ENCODE measurements at regions not wholly inside any gene's neighbourhood (a gene's known extent, or its start where the extent isn't known, plus 50 kb on each side); places are given as distances from the start of the nearest gene placed in this dataset.

DNA sequence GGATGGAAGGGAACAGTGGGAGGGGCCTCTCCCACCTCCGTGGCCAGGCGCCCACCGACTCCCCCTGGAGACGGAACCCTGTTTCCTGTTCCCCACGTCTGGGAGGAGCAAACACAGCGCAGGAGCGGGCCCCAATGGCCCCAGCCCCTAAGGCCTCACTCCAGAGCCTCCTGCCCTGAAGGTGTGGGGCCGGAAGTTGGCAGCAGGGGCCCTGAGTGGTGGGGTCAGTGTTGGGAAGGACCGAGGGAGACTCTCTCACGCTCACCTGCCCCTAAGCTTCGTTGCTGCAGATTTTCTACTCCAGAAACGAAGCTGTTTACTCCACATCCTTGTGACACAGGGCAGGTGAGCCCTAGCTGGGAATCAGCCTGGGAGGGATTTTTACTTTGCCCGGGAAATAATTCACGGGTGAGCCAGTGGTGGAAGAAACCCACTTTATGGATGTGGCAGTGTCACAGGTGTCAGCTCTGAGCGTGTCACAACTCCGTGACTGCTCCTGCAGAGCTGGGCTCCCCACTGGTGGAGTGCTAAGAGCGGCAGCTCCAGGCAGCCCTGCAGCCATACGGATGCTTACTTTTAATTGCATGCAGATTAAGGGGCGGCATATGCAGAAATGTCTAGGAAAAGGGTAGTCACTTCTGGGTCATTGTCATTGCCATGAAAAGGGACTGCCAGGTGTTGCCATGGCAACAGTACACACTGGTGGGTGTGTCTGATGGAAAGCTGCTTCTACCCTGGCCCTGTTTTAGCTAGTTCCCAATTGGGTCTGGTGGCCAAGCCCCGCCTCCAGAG is 77.5 kb upstream of the OLFM1 start:
- no peak for ATAC-seq

DNA sequence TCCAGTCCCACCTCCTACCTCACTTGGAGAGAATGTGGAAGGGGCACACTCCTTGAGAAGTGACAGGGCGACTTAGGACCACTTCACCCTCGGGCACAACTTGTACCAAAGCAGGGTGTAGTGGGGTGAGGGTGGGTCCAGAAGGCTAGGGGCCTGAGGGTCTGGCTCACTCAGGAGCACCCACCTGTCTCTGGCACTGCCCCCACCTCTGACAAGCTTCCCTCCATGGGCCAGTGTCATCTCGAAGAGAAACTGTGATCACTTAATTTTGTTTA is 76.9 kb upstream of the OLFM1 start:
- ATAC-seq, result no peak

DNA sequence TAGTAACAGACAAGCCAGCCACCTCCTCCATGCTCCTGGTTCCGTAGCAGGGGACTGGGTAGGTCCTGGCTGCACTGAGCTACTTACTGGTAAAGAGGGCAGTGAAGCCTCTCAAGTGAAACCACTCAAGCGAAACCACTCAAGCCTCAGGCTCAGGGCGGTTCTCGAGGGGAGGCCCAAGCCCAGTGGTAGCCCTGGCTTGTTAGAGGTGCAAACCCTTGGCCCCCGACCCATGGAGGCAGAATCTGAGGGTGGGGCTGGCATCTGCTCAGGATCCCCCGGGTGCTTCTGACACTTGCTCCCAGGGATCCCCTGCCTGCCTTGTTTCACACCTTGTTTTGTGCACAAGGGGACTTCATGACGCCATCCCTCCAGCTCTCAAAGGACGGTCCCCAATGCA is 76.5 kb upstream of the OLFM1 start:
- ATAC-seq, result no peak

DNA sequence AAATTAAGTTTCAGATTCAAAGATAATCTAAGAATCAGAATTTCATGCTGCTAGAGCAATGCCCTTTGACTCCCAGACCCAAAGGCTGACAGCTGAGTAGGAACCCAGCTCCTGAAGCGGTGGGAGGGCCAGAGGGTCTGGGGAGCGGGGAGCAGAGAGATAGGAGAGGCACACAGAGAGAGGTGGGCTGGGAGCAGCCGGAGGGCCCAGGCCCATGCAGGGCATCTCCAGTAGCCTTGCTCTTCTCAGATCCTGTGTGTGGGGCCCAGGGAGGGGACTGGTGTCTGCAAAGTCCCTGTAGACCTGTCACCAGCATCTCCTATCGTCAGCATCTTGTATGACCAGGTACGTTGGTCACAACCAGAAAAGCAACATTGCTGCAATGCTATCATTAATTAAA is 75.3 kb upstream of the OLFM1 start:
- no peak for ATAC-seq

DNA sequence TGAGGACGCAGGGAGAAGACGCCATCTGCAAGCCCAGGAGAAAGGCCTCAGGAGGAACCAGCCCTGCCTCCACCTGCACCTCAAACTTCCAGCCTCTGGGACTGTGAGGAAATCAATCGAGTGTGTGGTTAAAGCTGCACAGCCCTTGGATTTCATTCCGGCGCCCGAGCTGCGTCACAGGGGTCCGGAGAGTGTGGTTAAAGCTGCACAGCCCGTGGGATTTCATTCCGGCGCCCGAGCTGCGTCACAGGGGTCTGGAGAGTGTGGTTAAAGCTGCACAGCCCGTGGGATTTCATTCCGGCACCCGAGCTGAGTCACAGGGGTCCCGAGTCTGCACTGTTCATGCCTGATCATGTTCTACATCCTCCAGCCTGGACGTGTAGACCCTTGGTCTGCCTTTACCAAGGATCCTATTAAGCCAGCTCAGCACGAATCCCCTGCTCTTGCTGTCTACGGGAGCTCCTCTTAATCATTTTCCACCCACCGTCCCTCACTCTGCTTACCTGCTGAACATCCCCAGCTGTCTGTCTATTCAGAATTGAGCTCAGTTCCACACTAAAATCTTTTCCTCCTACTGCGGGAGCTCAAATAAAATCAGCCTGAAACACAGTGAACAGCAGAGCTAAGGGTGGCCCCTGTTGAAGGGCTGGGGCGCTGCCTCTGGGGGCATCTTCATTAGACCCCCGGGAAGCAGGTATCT is 73.0 kb upstream of the OLFM1 start:
- ATAC-seq, result no peak

DNA sequence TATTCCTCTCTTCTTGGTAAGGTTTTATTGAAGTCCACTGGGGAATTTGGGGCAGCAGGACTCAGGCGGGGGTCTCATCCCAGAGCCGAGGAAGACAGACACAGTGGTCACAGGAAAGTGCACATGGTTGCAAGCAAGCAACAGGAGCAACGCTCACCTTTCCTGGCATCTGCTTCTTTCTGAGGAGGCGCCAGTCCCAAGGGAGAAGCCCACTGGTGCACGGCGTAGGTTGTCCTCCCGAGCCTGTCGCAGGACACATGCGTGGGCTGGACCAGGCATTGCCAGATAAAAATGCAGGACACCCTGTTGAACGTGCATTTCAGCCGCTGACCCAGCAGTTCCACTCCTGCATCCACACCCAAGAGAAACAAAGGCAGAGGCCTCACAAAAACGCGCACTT is 72.4 kb upstream of the OLFM1 start:
- ATAC-seq, result no peak

DNA sequence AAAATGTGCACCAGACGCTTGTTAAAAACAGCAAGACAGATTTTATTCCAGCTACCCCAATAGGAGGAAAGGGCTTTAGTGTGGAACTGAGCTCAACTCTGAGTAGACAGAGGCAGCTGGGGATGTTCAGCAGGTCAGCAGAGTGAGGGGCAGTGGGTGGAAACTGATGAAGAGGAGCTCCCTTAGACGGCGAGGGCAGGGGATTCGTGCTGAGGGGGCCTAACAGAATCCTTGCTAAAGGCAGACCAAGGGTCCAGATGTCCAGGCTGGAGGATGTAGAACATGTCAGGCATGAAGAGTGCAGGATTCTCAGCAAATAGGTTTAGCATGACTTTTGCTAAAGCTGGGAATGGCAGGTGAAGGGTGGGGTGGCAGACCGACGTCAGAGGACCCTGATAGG is 71.9 kb upstream of the OLFM1 start:
- ATAC-seq, result no peak

DNA sequence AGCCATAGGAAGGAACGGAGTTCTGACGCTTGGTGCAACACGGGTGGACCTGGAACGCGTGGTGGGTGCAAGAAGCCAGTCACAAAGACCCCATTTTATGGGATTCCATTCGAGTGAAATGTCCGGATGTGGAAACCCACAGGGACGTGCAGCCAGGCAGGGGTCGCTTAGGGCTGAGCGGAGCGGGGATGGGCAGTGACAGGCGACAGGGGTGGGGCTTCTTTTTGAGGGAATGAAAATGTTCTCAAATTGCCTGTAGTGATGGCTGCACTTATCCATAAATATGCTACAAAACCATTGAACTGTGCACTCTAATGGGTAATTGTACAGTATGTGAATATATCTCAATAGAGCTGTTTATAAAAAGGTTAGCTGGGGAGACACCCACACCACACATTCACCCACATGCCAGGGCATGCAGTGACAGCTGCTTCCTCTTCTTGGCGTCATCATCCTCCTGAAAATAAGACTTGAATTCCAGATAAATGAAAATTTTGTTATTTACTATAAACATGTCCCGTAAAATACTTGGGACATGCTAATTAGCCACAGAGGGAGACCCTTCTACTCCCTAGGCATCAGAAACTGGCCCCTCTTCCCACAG is 71.3 kb upstream of the OLFM1 start:
- ATAC-seq, result no peak

DNA sequence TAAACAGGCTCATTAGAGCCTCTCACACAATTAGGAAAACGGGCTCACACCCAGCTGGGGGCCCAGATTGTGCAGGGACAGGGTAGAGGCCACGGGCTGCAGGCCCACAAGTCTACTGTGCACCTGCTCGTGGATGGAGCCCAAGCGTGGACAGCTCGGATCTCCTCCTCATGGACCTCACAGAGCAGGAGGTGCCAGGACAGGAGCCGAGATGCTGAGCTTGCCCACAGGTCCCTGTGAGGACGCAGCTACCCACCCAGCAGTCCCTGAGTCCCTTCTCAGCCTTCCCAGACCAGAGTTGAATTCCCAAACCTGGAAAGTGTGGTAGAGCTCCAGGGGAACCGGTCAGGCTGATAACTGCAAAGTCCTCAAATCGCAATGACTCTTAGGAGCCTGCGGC is 70.6 kb upstream of the OLFM1 start:
- ATAC-seq, result no peak

DNA sequence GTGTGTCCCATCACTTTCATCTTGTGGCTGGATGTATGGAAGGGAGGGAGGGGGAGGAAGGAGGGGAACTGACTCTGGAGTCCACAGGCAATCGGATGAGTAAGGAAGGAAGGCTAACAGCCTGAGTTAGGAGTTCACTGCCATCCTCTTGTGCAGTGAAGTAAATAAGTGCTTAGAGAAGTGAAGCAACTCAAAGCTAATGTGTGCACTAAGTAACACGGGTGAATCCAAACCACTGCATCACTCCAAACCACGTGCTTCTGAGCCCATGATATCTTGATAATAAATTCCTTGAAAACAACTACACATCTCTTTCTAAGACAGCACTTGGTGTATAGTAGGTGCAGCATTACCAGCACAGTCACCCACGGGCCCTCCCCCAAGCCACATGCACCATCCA is 69.6 kb upstream of the OLFM1 start:
- no peak for ATAC-seq

DNA sequence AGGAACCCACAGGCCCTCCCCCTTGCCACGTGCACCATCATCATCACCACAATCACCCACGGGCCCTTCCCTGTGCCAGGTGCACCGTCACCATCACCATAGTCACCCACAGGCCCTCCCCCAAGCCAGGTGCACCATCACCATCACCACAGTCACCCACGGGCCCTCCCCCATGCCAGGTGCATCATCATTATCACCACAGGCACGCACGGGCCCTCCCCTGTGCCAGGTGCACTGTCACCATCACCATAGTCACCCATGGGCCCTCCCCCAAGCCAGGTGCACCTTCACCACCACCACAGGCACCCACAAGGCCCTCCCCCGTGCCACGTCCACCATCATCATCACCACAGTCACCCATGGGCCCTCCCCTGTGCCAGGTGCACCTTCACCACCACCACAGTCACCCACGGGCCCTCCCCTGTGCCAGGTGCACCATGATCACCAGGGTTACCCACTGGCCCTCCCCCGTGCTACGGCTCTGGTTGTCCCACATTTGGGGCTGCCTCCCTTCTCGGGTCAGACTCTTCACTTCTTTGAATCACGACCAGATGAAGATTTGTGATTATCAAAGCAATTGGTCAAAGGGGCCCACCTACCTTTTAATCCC is 69.1 kb upstream of the OLFM1 start:
- no peak for ATAC-seq

DNA sequence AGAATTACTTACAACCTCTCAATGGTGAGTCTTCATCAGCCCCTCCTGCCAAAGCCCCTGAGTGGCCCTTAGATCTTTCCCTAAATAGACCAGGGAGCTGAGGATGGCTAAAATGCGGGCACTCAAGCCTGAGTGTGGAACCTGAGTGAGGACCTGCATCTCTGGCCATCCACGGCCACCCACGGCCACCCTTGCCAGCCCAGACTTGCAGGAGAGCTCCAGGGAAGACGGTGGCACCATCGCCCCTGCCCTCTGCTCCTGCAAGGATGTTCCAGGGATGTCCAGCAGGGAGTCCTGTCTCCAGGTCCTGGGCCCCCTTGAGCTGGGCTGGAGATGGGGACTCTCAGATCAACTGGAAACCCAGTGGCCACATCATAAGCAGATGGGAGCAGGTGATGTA is 68.2 kb upstream of the OLFM1 start:
- no peak for ATAC-seq

DNA sequence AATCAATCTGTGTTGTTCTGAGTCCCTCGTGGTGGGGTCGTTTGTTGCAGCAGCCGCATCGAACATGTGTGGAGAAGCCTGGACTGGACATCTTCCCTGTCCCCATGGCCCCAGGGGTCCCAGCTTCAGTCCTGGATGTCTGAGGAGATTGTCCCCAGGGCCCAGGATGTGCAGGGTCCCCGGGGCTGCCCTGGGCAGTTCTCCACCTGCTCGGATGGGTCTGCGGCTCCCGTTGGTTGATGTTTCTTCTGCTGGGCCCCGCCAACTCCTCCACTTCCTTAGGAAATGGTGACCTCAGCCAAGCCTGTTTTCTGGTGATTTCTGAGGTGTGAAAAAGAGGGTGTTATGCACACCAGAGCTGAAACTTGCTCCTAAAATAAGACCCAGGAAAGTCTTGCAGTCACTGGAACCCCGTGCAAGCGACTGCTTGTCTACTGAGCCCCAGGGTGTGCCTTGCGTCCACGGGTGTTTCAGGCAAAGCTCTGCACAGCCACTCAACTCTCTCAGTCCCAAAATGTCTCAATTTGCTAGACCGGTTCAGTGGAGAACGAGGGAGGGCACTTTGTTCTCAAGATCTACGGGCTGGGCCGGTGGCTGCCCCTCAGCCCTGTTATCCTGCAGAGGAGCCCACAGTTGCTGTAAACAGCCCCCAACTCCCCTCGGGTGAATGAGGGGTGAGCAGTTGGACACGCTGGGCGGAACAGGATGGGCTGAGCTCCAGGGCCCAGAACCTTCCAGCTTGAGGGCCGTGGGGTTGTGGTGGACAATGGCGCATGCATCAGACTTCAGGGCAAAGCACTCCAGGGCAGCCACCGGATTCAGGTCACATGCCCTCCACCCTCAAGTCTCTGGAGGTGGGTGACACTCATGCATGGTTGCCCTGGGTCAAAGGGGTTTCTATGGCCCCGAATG is 66.7 kb upstream of the OLFM1 start:
- ATAC-seq, result no peak

DNA sequence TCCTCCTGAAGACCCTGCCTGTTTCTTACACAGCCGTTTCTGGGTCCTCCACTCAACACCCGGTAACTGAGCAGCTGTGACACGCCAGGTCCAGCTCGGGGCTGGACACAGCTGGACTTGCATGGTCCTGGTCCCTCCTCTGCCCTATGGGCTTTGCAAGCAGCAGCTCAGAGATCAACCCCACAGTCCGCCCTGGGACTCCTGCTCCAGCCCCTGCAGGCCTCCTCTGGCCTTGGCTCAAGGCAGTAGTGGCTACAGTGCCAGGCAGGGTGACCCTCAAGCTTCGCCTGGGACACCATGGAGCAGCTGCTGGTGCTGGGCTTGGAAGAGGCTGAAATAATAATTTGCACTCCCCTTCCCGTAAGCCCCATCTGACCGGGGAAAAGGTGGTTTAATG is 66.1 kb upstream of the OLFM1 start:
- no peak for ATAC-seq

DNA sequence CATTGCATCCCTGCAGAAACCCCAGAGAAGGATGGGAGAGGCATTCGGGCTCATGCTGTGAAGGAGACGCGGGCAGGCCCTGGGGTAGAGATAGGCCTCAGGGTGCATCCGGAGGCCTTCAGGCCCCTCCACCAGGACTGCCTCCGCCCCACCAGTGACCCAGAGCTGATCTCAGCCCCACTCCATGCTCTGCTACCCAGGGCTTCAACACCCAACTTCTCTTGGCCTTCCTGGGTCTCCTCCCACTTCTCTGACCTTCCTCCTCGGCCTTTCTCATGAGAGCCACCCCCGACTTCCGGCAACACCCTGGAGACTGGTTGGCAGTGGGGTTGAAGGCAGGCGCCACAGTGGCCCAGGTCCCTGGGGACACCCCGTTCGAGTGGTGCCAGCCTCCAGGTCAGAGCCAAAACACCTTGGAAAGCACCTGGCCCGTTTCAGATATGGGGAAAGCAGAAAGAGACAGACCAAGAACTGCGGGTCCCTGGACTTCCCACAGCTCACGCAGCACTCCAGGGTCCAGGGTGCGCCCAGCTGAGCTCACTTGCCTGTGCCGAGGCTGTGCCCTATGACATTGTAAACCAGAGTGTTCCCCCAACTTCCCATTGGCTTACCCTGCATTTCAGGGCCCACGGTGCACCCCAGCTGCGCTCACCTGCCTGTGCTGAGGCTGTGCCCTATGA is 65.1 kb upstream of the OLFM1 start:
- ATAC-seq, result no peak

DNA sequence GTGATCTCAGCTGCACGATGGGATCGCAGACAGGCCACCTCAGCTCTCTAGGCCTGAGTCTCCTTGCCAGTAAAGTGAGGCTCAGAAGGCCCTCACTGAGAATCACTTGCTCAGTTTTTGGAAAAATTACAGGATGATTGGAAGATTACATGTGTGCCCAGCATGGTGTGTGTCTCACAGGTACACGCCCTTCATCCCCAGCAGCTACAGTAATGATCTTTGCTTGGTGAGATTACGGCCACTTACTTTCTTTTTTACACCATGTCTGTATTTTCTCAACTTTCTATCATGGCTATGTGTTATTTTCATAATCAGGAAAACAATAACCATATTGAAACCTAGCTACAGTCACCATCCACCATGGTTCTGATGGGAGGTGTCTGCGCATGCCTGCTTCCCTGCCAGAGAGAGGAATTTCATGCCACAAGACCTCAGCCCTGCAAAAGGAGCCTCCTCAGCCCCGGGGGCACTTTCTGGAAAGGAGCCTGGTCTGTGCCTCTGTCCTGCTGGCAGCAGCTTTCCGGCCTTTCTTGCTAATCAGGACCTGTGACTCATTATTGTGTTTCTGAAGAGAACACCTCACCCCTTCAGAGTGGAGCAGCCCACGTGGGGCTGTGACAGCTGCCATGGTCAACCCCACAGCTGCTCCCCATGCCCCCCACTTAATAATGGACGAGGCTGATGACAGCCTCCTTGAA is 64.2 kb upstream of the OLFM1 start:
- ATAC-seq, result peak; percentile 92

DNA sequence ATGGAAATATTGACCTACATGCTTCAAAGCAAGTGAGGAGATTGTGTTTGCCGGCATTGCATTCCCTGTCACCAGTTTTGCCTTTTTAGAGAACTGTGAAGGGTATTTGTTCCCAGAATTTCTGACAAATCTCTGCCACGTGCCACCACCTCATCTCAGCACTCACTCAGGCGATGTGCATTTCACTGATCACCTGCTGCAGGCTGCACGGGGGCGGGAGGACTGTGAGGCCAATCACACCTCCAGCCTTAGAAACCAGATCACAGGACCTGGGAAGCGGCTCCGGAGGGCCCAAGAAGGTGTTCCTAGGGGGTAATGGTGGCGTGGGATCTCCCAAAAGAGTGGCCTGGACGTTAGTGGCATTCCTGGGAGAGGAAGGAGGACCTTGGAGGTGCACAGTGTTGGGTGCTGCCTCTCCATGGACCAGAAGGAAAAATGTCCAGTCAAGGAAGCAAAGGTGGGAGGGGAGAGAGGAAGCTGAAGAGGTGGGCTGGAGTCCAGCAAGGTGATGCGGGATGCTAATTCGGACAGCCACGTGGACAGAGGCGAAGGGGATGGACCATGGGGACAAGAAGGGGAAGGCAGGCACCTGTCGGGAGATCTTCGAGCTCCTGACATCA is 63.6 kb upstream of the OLFM1 start:
- ATAC-seq, result no peak

DNA sequence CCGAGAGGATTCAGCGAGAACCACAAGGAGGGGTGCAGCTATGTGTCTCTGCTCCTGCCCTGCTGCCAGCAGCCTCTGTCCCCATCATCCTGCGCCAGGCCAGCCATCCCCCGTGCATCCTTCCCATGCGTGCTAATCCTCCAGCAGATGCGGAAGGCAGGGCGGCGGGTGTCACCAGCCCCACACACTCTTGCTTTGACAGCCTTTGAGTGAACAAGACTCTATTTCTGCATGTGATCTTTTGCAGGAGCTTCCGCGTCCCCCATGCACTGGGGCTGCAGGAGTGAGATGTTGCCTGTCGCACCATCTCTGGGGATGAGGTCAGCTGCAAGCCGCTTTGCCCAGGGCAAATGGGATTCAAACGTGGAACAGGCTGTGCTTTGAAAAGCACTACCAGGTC is 58.0 kb upstream of the OLFM1 start:
- no peak for ATAC-seq

DNA sequence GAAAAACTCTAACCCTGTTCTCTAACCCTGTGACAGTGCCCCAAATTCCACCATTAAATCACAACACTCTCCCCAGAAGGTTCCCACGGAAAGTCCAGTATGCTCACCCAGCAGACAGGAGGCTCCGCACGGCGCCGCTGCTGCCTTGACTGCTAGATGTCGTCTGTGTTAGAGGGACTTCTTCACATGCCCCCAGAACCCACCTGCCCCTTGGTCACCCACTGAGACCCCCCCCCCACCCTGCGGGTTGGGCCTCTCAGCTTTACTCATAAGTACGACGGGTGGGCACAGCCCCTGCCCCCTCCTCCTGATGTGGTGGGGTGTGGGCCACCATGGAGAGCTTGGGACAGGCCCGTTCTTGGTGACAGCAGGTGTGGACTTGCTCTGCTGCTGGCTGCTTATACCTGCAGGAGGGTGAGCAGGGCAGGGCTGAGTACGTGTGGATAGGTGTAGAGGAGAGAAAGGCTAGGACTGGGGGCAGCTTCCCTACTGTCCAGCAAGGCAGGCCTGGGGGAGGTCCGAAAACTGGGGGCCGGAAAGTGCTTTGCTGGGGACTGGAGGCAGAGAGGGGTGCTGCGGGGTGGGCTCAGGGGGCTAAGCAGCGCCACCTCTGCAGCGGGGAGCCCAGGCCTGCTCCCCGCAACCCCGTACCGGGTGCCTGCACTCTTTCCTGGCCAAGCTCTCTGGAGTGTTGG is 57.5 kb upstream of the OLFM1 start:
- peak; percentile 50 for ATAC-seq

DNA sequence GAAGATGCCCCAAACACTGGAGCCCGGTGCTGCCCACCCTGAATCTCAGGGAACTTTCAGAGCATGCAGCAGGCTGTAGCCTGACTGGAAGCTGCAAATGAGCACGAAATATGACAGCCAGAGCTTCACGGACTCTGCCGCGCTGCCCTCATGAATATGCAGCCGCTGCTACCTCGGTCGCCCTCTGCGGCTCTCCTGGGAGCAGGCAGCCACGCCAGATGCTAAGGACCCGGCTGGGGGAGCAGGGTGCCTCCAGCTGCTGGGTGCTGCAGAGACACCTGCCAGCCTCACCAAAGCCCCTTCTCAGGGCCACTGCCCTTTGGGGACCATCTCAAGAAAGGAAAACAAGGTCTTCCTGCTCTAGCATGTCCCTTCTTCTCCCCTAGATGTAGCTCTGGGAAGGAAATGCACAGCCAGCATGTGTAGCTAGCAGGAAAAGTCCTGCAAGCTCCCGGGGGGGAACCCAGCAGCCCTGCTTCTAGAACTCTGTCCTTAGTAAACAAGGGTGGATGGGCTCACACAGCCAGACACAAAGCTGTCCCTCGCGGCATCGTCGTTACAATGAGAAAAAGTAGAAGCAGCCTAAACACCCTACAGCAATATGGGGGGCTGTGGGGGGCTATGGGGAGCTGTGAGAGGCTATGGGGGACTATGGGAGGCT is 56.8 kb upstream of the OLFM1 start:
- no peak for ATAC-seq

All from esophagus mucosa (tissue), 1 donor.